WTC11 (cell line): ENCODE measurements at regions not wholly inside any gene's neighbourhood (a gene's known extent, or its start where the extent isn't known, plus 50 kb on each side); places are given as distances from the start of the nearest gene placed in this dataset.

Experiments
- ATAC-seq: fragments of 200-7000 bp; cut with Tn5 transposase; 2 replicates; pipeline ENCODE4 v1.10.0; 2021; ENCODE audit warnings: mild to moderate bottlenecking, moderate library complexity
- CTCF ChIA-PET: fragments of 300-600 bp; sonication (Branson Sonifier 250); formaldehyde crosslinking; loops from one replicate; lab custom pipeline; 2021; ENCODE audit warnings: antibody characterized with exemption; lab: Charles Lee
- POLR2A ChIA-PET: fragments of 350-600 bp; sonication (Branson Sonifier 250); formaldehyde crosslinking; loops from one replicate; lab custom pipeline; 2021; ENCODE audit warnings: antibody characterized with exemption; lab: Charles Lee
- DNase-seq: peaks from one replicate; pipeline ENCODE4 v3.0.0; 2021; ENCODE audit warnings: low spot score
- H3K27ac Mint-ChIP-seq: 2 replicates; pipeline ENCODE4 v1.8.0; 2021; ENCODE audit warnings: mixed read lengths
- H3K27me3 Mint-ChIP-seq: 2 replicates; pipeline ENCODE4 v1.8.0; 2021; ENCODE audit warnings: low read depth, mild to moderate bottlenecking, moderate library complexity, mixed read lengths
- H3K36me3 Mint-ChIP-seq: 2 replicates; pipeline ENCODE4 v1.8.0; 2021; ENCODE audit warnings: mixed read lengths
- H3K4me1 Mint-ChIP-seq: 2 replicates; pipeline ENCODE4 v1.8.0; 2022; ENCODE audit warnings: mixed read lengths
- H3K4me3 Mint-ChIP-seq: 2 replicates; pipeline ENCODE4 v1.8.0; 2021; ENCODE audit warnings: mild to moderate bottlenecking, moderate library complexity, mixed read lengths
- H3K9me3 Mint-ChIP-seq: 2 replicates; pipeline ENCODE4 v1.8.0; 2021; ENCODE audit warnings: mixed read lengths
- AR ChIP-seq: fragments of 250-450 bp; sonication (Bioruptor Pico); IDR thresholded peaks from 2 replicates; pipeline ENCODE4 v1.9.0; 2021; ENCODE audit warnings: mild to moderate bottlenecking
- ATF1 ChIP-seq: sonication (generic); formaldehyde crosslinking; IDR thresholded peaks from 2 replicates; pipeline ENCODE4 v1.8.1; 2023; ENCODE audit warnings: mild to moderate bottlenecking, moderate library complexity, missing genetic modification reagents
- CREB1 ChIP-seq: sonication (generic); formaldehyde crosslinking; IDR thresholded peaks from 2 replicates; pipeline ENCODE4 v1.8.0; 2023; ENCODE audit warnings: mild to moderate bottlenecking, missing genetic modification reagents
- CREM ChIP-seq: sonication (generic); formaldehyde crosslinking; IDR thresholded peaks from 2 replicates; pipeline ENCODE4 v1.8.1; 2022; ENCODE audit warnings: mild to moderate bottlenecking, missing genetic modification reagents, moderate library complexity
- E2F4 ChIP-seq: sonication (generic); formaldehyde crosslinking; IDR thresholded peaks from 2 replicates; pipeline ENCODE4 v1.8.1; 2022; ENCODE audit warnings: low read depth, mild to moderate bottlenecking, moderate library complexity, missing genetic modification reagents, borderline replicate concordance
- E2F5 ChIP-seq: sonication (generic); formaldehyde crosslinking; IDR thresholded peaks from 2 replicates; pipeline ENCODE4 v1.8.1; 2022; ENCODE audit warnings: mild to moderate bottlenecking, moderate library complexity, missing genetic modification reagents
- ERG ChIP-seq: fragments of 250-450 bp; sonication (Bioruptor Pico); IDR thresholded peaks from 2 replicates; pipeline ENCODE4 v1.8.0; 2021; ENCODE audit warnings: mild to moderate bottlenecking
- ETV6 ChIP-seq: sonication (generic); formaldehyde crosslinking; IDR thresholded peaks from 2 replicates; pipeline ENCODE4 v1.8.1; 2022; ENCODE audit warnings: mild to moderate bottlenecking, missing genetic modification reagents
- GABPB1 ChIP-seq: sonication (generic); formaldehyde crosslinking; IDR thresholded peaks from 2 replicates; pipeline ENCODE4 v1.8.1; 2023; ENCODE audit warnings: mild to moderate bottlenecking, missing genetic modification reagents
- GRHL2 ChIP-seq: fragments of 250-450 bp; sonication (Bioruptor Pico); IDR thresholded peaks from 2 replicates; pipeline ENCODE4 v1.8.0; 2022; ENCODE audit warnings: mild to moderate bottlenecking, moderate library complexity; ENCODE audit not compliant: insufficient replicate concordance, severe bottlenecking
- IRF2 ChIP-seq: sonication (generic); formaldehyde crosslinking; IDR thresholded peaks from 2 replicates; pipeline ENCODE4 v1.8.0; 2022; ENCODE audit warnings: low read depth, missing genetic modification reagents, borderline replicate concordance
- MAX ChIP-seq: sonication (generic); formaldehyde crosslinking; IDR thresholded peaks from 2 replicates; pipeline ENCODE4 v1.8.0; 2022; ENCODE audit warnings: mild to moderate bottlenecking, missing genetic modification reagents
- MLX ChIP-seq: sonication (generic); formaldehyde crosslinking; IDR thresholded peaks from 2 replicates; pipeline ENCODE4 v1.8.1; 2023; ENCODE audit warnings: mild to moderate bottlenecking, missing genetic modification reagents, moderate library complexity
- NR2C2 ChIP-seq: sonication (generic); formaldehyde crosslinking; IDR thresholded peaks from 2 replicates; pipeline ENCODE4 v1.8.0; 2022; ENCODE audit warnings: mild to moderate bottlenecking, missing genetic modification reagents
- NR3C1 ChIP-seq: sonication (generic); formaldehyde crosslinking; conservative IDR thresholded peaks from 2 replicates; pipeline ENCODE4 v1.8.1; 2023; ENCODE audit warnings: low read depth, mild to moderate bottlenecking, missing genetic modification reagents
- PRDM15 ChIP-seq: sonication (generic); formaldehyde crosslinking; IDR thresholded peaks from 2 replicates; pipeline ENCODE4 v1.8.0; 2022; ENCODE audit warnings: missing genetic modification reagents
- RELA ChIP-seq: sonication (generic); formaldehyde crosslinking; IDR thresholded peaks from 2 replicates; pipeline ENCODE4 v1.8.1; 2022; ENCODE audit warnings: missing genetic modification reagents, mild to moderate bottlenecking, borderline replicate concordance
- SMAD3 ChIP-seq: sonication (generic); formaldehyde crosslinking; IDR thresholded peaks from 2 replicates; pipeline ENCODE4 v1.8.0; 2022; ENCODE audit warnings: missing genetic modification reagents, mild to moderate bottlenecking, borderline replicate concordance
- TP53 ChIP-seq: sonication (generic); formaldehyde crosslinking; IDR thresholded peaks from 2 replicates; pipeline ENCODE4 v1.8.1; 2023; ENCODE audit warnings: mild to moderate bottlenecking, missing genetic modification reagents
- ZBTB43 ChIP-seq: sonication (generic); formaldehyde crosslinking; IDR thresholded peaks from 2 replicates; pipeline ENCODE4 v1.8.1; 2023; ENCODE audit warnings: mild to moderate bottlenecking, missing genetic modification reagents
- ZNF671 ChIP-seq: fragments of 250-450 bp; sonication (Bioruptor Pico); IDR thresholded peaks from 2 replicates; pipeline ENCODE4 v1.8.0; 2021; ENCODE audit warnings: mild to moderate bottlenecking
- ZSCAN18 ChIP-seq: fragments of 250-450 bp; sonication (Bioruptor Pico); IDR thresholded peaks from 2 replicates; pipeline ENCODE4 v2.1.2; 2022; ENCODE audit warnings: mild to moderate bottlenecking, moderate library complexity

- TF ChIP-seq NR2C2 (CRISPR knock-in tag) (no peak), ETV6 (no peak), NR3C1 (CRISPR knock-in tag) (no peak), GABPB1 (CRISPR knock-in tag) (no peak), GRHL2 (CRISPR knock-in tag) (no peak), E2F5 (CRISPR knock-in tag) (no peak), MLX (CRISPR knock-in tag) (no peak), RELA (no peak), TP53 (CRISPR knock-in tag) (no peak), PRDM15 (no peak), CREM (CRISPR knock-in tag) (no peak), IRF2 (CRISPR knock-in tag) (no peak), ERG (no peak), E2F4 (CRISPR knock-in tag) (no peak), SMAD3 (CRISPR knock-in tag) (no peak), CREB1 (CRISPR knock-in tag) (no peak), ZBTB43 (no peak), ZNF671 (CRISPR knock-in tag) (no peak)
- ChIA-PET POLR2A (no interaction called here), CTCF (no interaction called here)
- H3K36me3 Mint-ChIP-seq: peaks cover 6% of the 10 kb centered on the region
- no peak overlapping the region for H3K27ac Mint-ChIP-seq
- H3K4me1 Mint-ChIP-seq: peaks cover 13% of the 10 kb centered on the region
- peaks cover 15% of the 10 kb centered on the region for H3K9me3 Mint-ChIP-seq
- H3K27me3 Mint-ChIP-seq: peaks cover 8% of the 10 kb centered on the region
- peak; percentile 61 for ATAC-seq
- no peak overlapping the region for H3K4me3 Mint-ChIP-seq
- peak; percentile 33 for DNase-seq
These were observed 129.1 kb downstream of the NDUFA10 start for GRCh38 chr2:239896075-239896474.

GRCh38 chr2:239895669-239896068 lies 129.5 kb downstream of the NDUFA10 start:
- CTCF ChIA-PET: no interaction called here
- H3K27me3 Mint-ChIP-seq: peaks cover 8% of the 10 kb centered on the region
- TF ChIP-seq GRHL2 (CRISPR knock-in tag) (no peak), CREB1 (CRISPR knock-in tag) (no peak), AR (no peak), ATF1 (CRISPR knock-in tag) (no peak), ZSCAN18 (CRISPR knock-in tag) (no peak), MAX (CRISPR knock-in tag) (no peak)

More at GRCh38 chr2:239895669-239896068, 129.5 kb downstream of the NDUFA10 start:
- POLR2A ChIA-PET: no interaction called here
- H3K4me3 Mint-ChIP-seq: no peak overlapping the region
- no peak for ATAC-seq
- peak overlapping the region; percentile 28; the same call in 1 of the 2 replicates for H3K27ac Mint-ChIP-seq
- peaks cover 6% of the 10 kb centered on the region for H3K36me3 Mint-ChIP-seq
- H3K9me3 Mint-ChIP-seq: peaks cover 15% of the 10 kb centered on the region
- H3K4me1 Mint-ChIP-seq: peaks cover 13% of the 10 kb centered on the region
- DNase-seq: no peak
